ENCODE measurements at regions not wholly inside any gene's neighbourhood (a gene's known extent, or its start where the extent isn't known, plus 50 kb on each side); places are given as distances from the start of the nearest gene placed in this dataset.

- TF ChIP-seq CTCF (conservative IDR thresholded peaks at IDR 0.05; ENCODE audit: low read length) (no peak), EZH2phosphoT487 (IDR thresholded peaks at IDR 0.05; ENCODE audit: borderline replicate concordance, low read depth, low read length) (no peak)
Measured at GRCh38 chrX:135651647-135652295, 61.7 kb upstream of the CT45A1 start.
